ENCODE measurements at regions not wholly inside any gene's neighbourhood (a gene's known extent, or its start where the extent isn't known, plus 50 kb on each side); places are given as distances from the start of the nearest gene placed in this dataset.

GRCh38 chr18:47512726-47513435, 261.4 kb upstream of the SKOR2 start:
- DNase-seq (ENCODE audit: low spot score) = no peak
- in situ Hi-C loops (cut with HindIII; ENCODE audit: low sequenced_read_pairs) = no loop called here

- DNase-seq (ENCODE audit: low spot score) = no peak
- in situ Hi-C loops (cut with HindIII; ENCODE audit: low sequenced_read_pairs) = no loop called here
Observed at GRCh38 chr18:47512056-47512455, 260.6 kb upstream of the SKOR2 start.

GRCh38 chr18:47510831-47511230, 259.4 kb upstream of the SKOR2 start:
- no peak for DNase-seq (ENCODE audit: low spot score)
- in situ Hi-C loops (cut with HindIII; ENCODE audit: low sequenced_read_pairs) = no loop called here

- DNase-seq (ENCODE audit: low spot score) = no peak
- in situ Hi-C loops (cut with HindIII; ENCODE audit: low sequenced_read_pairs) = no loop called here
Observed at GRCh38 chr18:47507651-47508050, 256.2 kb upstream of the SKOR2 start.

GRCh38 chr18:47506897-47507296, 255.4 kb upstream of the SKOR2 start:
- DNase-seq (ENCODE audit: low spot score) = no peak
- in situ Hi-C loops (cut with HindIII; ENCODE audit: low sequenced_read_pairs) = no loop called here

- no peak for DNase-seq (ENCODE audit: low spot score)
- in situ Hi-C loops (cut with HindIII; ENCODE audit: low sequenced_read_pairs) = no loop called here
Observed at GRCh38 chr18:47501946-47502345, 250.5 kb upstream of the SKOR2 start.

- in situ Hi-C loops (cut with HindIII; ENCODE audit: low sequenced_read_pairs) = no loop called here
- DNase-seq (ENCODE audit: low spot score) = no peak
Observed at GRCh38 chr18:47500930-47501329, 249.5 kb upstream of the SKOR2 start.

- no peak for DNase-seq (ENCODE audit: low spot score)
- in situ Hi-C loops (cut with HindIII; ENCODE audit: low sequenced_read_pairs) = no loop called here
Observed at GRCh38 chr18:47492691-47493090, 241.2 kb upstream of the SKOR2 start.

GRCh38 chr18:47490882-47491281, 239.4 kb upstream of the SKOR2 start:
- DNase-seq (ENCODE audit: low spot score) = no peak
- in situ Hi-C loops (cut with HindIII; ENCODE audit: low sequenced_read_pairs) = no loop called here

GRCh38 chr18:47485221-47485797, 233.8 kb upstream of the SKOR2 start:
- in situ Hi-C loops (cut with HindIII; ENCODE audit: low sequenced_read_pairs) = no loop called here
- DNase-seq (ENCODE audit: low spot score) = no peak

- no peak for DNase-seq (ENCODE audit: low spot score)
- in situ Hi-C loops (cut with HindIII; ENCODE audit: low sequenced_read_pairs) = no loop called here
Observed at GRCh38 chr18:47484068-47484467, 232.6 kb upstream of the SKOR2 start.

GRCh38 chr18:47480166-47480565, 228.7 kb upstream of the SKOR2 start:
- DNase-seq (ENCODE audit: low spot score) = no peak
- in situ Hi-C loops (cut with HindIII; ENCODE audit: low sequenced_read_pairs) = no loop called here

GRCh38 chr18:47471784-47472183, 220.3 kb upstream of the SKOR2 start:
- no peak for DNase-seq (ENCODE audit: low spot score)

GRCh38 chr18:47470941-47471340, 219.5 kb upstream of the SKOR2 start:
- no peak for DNase-seq (ENCODE audit: low spot score)
- in situ Hi-C loops (cut with HindIII; ENCODE audit: low sequenced_read_pairs) = no loop called here

More at GRCh38 chr18:47471784-47472183, 220.3 kb upstream of the SKOR2 start:
- in situ Hi-C loops (cut with HindIII; ENCODE audit: low sequenced_read_pairs) = no loop called here

- no peak for DNase-seq (ENCODE audit: low spot score)
- in situ Hi-C loops (cut with HindIII; ENCODE audit: low sequenced_read_pairs) = no loop called here
Observed at GRCh38 chr18:47469576-47469975, 218.1 kb upstream of the SKOR2 start.

GRCh38 chr18:47461977-47462376, 210.5 kb upstream of the SKOR2 start:
- no peak for DNase-seq (ENCODE audit: low spot score)
- in situ Hi-C loops (cut with HindIII; ENCODE audit: low sequenced_read_pairs) = no loop called here

- in situ Hi-C loops (cut with HindIII; ENCODE audit: low sequenced_read_pairs) = no loop called here
Observed at GRCh38 chr18:47461406-47461948, 210.0 kb upstream of the SKOR2 start.

GRCh38 chr18:47458483-47458882, 207.0 kb upstream of the SKOR2 start:
- DNase-seq (ENCODE audit: low spot score) = no peak
- in situ Hi-C loops (cut with HindIII; ENCODE audit: low sequenced_read_pairs) = no loop called here

More at GRCh38 chr18:47461406-47461948, 210.0 kb upstream of the SKOR2 start:
- DNase-seq (ENCODE audit: low spot score) = no peak

- in situ Hi-C loops (cut with HindIII; ENCODE audit: low sequenced_read_pairs) = no loop called here
- DNase-seq (ENCODE audit: low spot score) = no peak
Observed at GRCh38 chr18:47457614-47458013, 206.2 kb upstream of the SKOR2 start.

- in situ Hi-C loops (cut with HindIII; ENCODE audit: low sequenced_read_pairs) = no loop called here
- DNase-seq (ENCODE audit: low spot score) = no peak
Observed at GRCh38 chr18:47453038-47453437, 201.6 kb upstream of the SKOR2 start.

- in situ Hi-C loops (cut with HindIII; ENCODE audit: low sequenced_read_pairs) = no loop called here
- DNase-seq (ENCODE audit: low spot score) = no peak
Observed at GRCh38 chr18:47448956-47449355, 197.5 kb upstream of the SKOR2 start.
